Motor neuron (in vitro differentiated cells): ENCODE measurements at regions not wholly inside any gene's neighbourhood (a gene's known extent, or its start where the extent isn't known, plus 50 kb on each side); places are given as distances from the start of the nearest gene placed in this dataset.

ENCODE experiments used
- ATAC-seq, 8 experiments: fragments of 200-7000 bp; cut with Tn5 transposase; replicated peaks in 6 of 8; 2 replicates each; pipeline ENCODE4 v1.8.0; 2021; ENCODE audit warnings: mild to moderate bottlenecking in 8 of 8, moderate library complexity in 8 of 8
- H3K27ac ChIP-seq, 2 donors: fragments of 250-450 bp; sonication (Bioruptor Pico); 2 replicates each; pipeline ENCODE4 v1.9.0; 2021; ENCODE audit warnings: antibody characterized with exemption in 2 of 2, mild to moderate bottlenecking in 2 of 2, moderate library complexity in 1 of 2
- H3K4me1 ChIP-seq, 2 donors: fragments of 250-450 bp; sonication (Bioruptor Pico); replicated peaks in 1 of 2; 2 replicates each; pipeline ENCODE4 v1.6.1; 2021; ENCODE audit warnings: antibody characterized with exemption in 2 of 2, mild to moderate bottlenecking in 2 of 2, moderate library complexity in 1 of 2
- H3K4me3 ChIP-seq, 5 donors: fragments of 250-450 bp; sonication (Bioruptor Pico); 2 replicates each; pipeline ENCODE4 v1.9.0; 2021; ENCODE audit warnings: antibody characterized with exemption in 5 of 5, mild to moderate bottlenecking in 5 of 5, moderate library complexity in 4 of 5
- WGBS, 10 experiments: fragments of 450-650 bp; shearing (Covaris generic); methylation state at CpG; one replicate each; pipeline ENCODE4 v1.0.0; 2022; 5-methylcytosine and 5-hydroxymethylcytosine counted together
- in situ Hi-C, 9 experiments: fragments of 400-800 bp; cut with MboI; loops; one replicate each; pipeline ENCODE4 v1.15.0; 2021; ENCODE audit warnings: low sequenced_read_pairs in 9 of 9, low pct_unique_long_range_greater_than_20kb in 2 of 9; ENCODE audit not compliant: unreplicated experiment in 9 of 9

- Histone ChIP-seq H3K4me3 (no peak overlapping the region), H3K4me1 (peaks cover 9 to 13% of the 10 kb centered on the region in 2 donors), H3K27ac (no peak overlapping the region)
- 13 to 93% (median 72%) methylated on average over 1 to 4 of the region's 4 CpGs; no CpG with 5 or more reads in 2 of the 10 experiments for WGBS, 10 experiments
- in situ Hi-C loops: no loop called here
- ATAC-seq: no peak
Observed at GRCh38 chr9:19620326-19620725, 168.5 kb downstream of the SLC24A2 start.

- in situ Hi-C loops: no loop called here
- WGBS, 10 experiments: 0 to 82% (median 73%) methylated on average over 1 to 6 of the region's 7 CpGs; no CpG with 5 or more reads in 2 of the 10 experiments
- H3K27ac ChIP-seq: no peak overlapping the region
- ATAC-seq: no peak
- no peak overlapping the region for H3K4me3 ChIP-seq
- peaks cover 4 to 9% of the 10 kb centered on the region in 2 donors for H3K4me1 ChIP-seq
Observed at GRCh38 chr9:19619221-19619620, 169.6 kb downstream of the SLC24A2 start.

- no peak overlapping the region for H3K27ac ChIP-seq
- in situ Hi-C loops: no loop called here
- H3K4me3 ChIP-seq: no peak overlapping the region
- 0 to 100% (median 57%) methylated on average over 1 to 2 of the region's 2 CpGs; no CpG with 5 or more reads in 1 of the 10 experiments for WGBS, 10 experiments
- no peak for ATAC-seq
- peaks cover 4 to 6% of the 10 kb centered on the region in 2 donors for H3K4me1 ChIP-seq
Observed at GRCh38 chr9:19618816-19619215, 170.0 kb downstream of the SLC24A2 start.

GRCh38 chr9:19615036-19615624 lies 173.7 kb downstream of the SLC24A2 start:
- WGBS, 10 experiments: 54 to 100% (median 83%) methylated on average over 2 to 5 of the region's 6 CpGs; no CpG with 5 or more reads in 1 of the 10 experiments
- peaks cover 0 to 4% of the 10 kb centered on the region in 2 donors for H3K4me1 ChIP-seq
- in situ Hi-C loops: no loop called here
- ATAC-seq: no peak
- no peak overlapping the region for H3K27ac ChIP-seq
- no peak overlapping the region for H3K4me3 ChIP-seq

GRCh38 chr9:19614294-19614693 lies 174.5 kb downstream of the SLC24A2 start:
- Histone ChIP-seq H3K4me3 (no peak overlapping the region), H3K27ac (no peak overlapping the region), H3K4me1 (no peaks in the 10 kb centered on the region)
- in situ Hi-C loops: no loop called here
- no peak for ATAC-seq

GRCh38 chr9:19600538-19600937 lies 188.3 kb downstream of the SLC24A2 start:
- Histone ChIP-seq H3K4me3 (no peak overlapping the region), H3K27ac (no peak overlapping the region), H3K4me1 (no peaks in the 10 kb centered on the region)
- peak in 4 of 8 experiments; percentile 47 to 68 (median 53) for ATAC-seq
- WGBS, 10 experiments: 42 to 100% (median 75%) methylated on average over 1 to 2 of the region's 2 CpGs; no CpG with 5 or more reads in 2 of the 10 experiments
- in situ Hi-C loops: no loop called here

GRCh38 chr9:19598722-19599121 lies 189.9 kb downstream of the ACER2 start:
- H3K4me3 ChIP-seq: no peak overlapping the region
- H3K4me1 ChIP-seq: peaks cover 7 to 8% of the 10 kb centered on the region in 2 donors
- H3K27ac ChIP-seq: no peak overlapping the region
- in situ Hi-C loops: no loop called here
- peak in 1 of 8 experiments; percentile 79 for ATAC-seq
- 10 to 100% (median 79%) methylated on average over 1 to 2 of the region's 2 CpGs; no CpG with 5 or more reads in 2 of the 10 experiments for WGBS, 10 experiments

GRCh38 chr9:19597176-19597575 lies 188.4 kb downstream of the ACER2 start:
- in situ Hi-C loops: no loop called here
- ATAC-seq: peak in 1 of 8 experiments; percentile 73
- H3K4me1 ChIP-seq: peaks cover 7 to 8% of the 10 kb centered on the region in 2 donors
- no peak overlapping the region for H3K4me3 ChIP-seq
- WGBS, 10 experiments: 0 to 98% (median 50%) methylated on average over 1 to 4 of the region's 4 CpGs
- H3K27ac ChIP-seq: no peak overlapping the region

GRCh38 chr9:19595003-19595402 lies 186.2 kb downstream of the ACER2 start:
- H3K27ac ChIP-seq: no peak overlapping the region
- no peak for ATAC-seq
- H3K4me3 ChIP-seq: no peak overlapping the region
- 0 to 100% (median 76%) methylated on average over 1 to 2 of the region's 2 CpGs for WGBS, 10 experiments
- H3K4me1 ChIP-seq: peaks cover 7 to 8% of the 10 kb centered on the region in 2 donors
- in situ Hi-C loops: no loop called here

- ATAC-seq: no peak
- WGBS, 10 experiments: 50 to 100% (median 90%) methylated on average over 1 of the region's 1 CpG; no CpG with 5 or more reads in 5 of the 10 experiments
- H3K27ac ChIP-seq: no peak overlapping the region
- H3K4me1 ChIP-seq: no peaks in the 10 kb centered on the region
- H3K4me3 ChIP-seq: no peak overlapping the region
- in situ Hi-C loops: no loop called here
Observed at GRCh38 chr9:19587678-19588077, 178.9 kb downstream of the ACER2 start.

- 33 to 100% (median 58%) methylated on average over 1 of the region's 1 CpG; no CpG with 5 or more reads in 6 of the 10 experiments for WGBS, 10 experiments
- no peaks in the 10 kb centered on the region for H3K4me1 ChIP-seq
- in situ Hi-C loops: no loop called here
- ATAC-seq: peak in 1 of 8 experiments; percentile 38
- H3K4me3 ChIP-seq: no peak overlapping the region
- H3K27ac ChIP-seq: no peak overlapping the region
Observed at GRCh38 chr9:19583890-19584289, 175.1 kb downstream of the ACER2 start.

- no peaks in the 10 kb centered on the region for H3K4me1 ChIP-seq
- 17 to 71% (median 38%) methylated on average over 1 to 3 of the region's 3 CpGs; no CpG with 5 or more reads in 3 of the 10 experiments for WGBS, 10 experiments
- H3K27ac ChIP-seq: no peak overlapping the region
- in situ Hi-C loops: no loop called here
- no peak overlapping the region for H3K4me3 ChIP-seq
- ATAC-seq: no peak
Observed at GRCh38 chr9:19577411-19577810, 168.6 kb downstream of the ACER2 start.

- in situ Hi-C loops: no loop called here
- 0 to 100% (median 24%) methylated on average over 1 to 3 of the region's 3 CpGs; no CpG with 5 or more reads in 1 of the 10 experiments for WGBS, 10 experiments
- no peak overlapping the region for H3K4me3 ChIP-seq
- no peaks in the 10 kb centered on the region for H3K4me1 ChIP-seq
- no peak overlapping the region for H3K27ac ChIP-seq
- ATAC-seq: no peak
Observed at GRCh38 chr9:19568946-19569345, 160.1 kb downstream of the ACER2 start.
